ENCODE measurements at regions not wholly inside any gene's neighbourhood (a gene's known extent, or its start where the extent isn't known, plus 50 kb on each side); places are given as distances from the start of the nearest gene placed in this dataset.

DNA sequence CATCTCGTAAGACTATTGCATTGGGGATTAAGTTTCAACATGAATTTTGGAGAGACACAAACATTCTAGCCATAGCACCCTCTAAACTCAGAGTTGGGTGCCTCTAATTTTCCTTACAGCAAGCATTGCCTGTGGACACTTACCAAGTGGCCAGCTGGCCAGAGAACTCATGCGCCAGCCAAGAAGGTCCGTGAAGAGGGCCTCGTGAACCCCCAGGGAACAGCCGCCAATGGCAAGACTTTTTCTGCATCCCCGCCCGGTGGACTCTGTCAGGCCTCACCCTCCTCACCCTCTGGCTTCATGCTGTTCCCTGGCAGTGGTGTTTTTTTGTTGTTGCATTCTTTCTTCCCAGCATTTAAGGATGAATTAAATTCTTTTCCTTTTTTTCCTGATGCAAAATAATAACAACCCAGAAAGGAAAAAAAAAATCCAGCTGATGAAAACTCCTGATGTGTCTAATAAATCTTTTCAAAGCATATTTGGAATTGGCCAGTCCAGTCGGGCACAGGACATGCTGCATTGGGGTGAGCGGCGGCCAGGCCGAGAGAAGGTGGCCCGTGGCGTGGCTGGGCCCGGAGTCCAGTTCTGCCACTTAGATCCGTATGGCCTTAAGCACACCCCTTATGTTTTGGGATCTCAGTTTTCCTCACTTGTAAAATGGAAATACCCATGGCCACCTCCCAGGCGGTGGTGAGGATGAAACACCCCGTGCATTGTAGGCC, 191.9 kb upstream of the DIO3 start (continued):
- TF ChIP-seq, protein P1, sequence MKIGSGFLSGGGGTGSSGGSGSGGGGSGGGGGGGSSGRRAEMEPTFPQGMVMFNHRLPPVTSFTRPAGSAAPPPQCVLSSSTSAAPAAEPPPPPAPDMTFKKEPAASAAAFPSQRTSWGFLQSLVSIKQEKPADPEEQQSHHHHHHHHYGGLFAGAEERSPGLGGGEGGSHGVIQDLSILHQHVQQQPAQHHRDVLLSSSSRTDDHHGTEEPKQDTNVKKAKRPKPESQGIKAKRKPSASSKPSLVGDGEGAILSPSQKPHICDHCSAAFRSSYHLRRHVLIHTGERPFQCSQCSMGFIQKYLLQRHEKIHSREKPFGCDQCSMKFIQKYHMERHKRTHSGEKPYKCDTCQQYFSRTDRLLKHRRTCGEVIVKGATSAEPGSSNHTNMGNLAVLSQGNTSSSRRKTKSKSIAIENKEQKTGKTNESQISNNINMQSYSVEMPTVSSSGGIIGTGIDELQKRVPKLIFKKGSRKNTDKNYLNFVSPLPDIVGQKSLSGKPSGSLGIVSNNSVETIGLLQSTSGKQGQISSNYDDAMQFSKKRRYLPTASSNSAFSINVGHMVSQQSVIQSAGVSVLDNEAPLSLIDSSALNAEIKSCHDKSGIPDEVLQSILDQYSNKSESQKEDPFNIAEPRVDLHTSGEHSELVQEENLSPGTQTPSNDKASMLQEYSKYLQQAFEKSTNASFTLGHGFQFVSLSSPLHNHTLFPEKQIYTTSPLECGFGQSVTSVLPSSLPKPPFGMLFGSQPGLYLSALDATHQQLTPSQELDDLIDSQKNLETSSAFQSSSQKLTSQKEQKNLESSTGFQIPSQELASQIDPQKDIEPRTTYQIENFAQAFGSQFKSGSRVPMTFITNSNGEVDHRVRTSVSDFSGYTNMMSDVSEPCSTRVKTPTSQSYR (CRISPR knock-in tag; IDR thresholded peaks at IDR 0.05; ENCODE audit: borderline replicate concordance): no peak
- TF ChIP-seq, protein P2, sequence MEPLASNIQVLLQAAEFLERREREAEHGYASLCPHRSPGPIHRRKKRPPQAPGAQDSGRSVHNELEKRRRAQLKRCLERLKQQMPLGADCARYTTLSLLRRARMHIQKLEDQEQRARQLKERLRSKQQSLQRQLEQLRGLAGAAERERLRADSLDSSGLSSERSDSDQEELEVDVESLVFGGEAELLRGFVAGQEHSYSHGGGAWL (CRISPR knock-in tag; IDR thresholded peaks at IDR 0.05): no peak
- TF ChIP-seq ZNF75D (CRISPR knock-in tag; IDR thresholded peaks at IDR 0.05; ENCODE audit: borderline replicate concordance): no peak

DNA sequence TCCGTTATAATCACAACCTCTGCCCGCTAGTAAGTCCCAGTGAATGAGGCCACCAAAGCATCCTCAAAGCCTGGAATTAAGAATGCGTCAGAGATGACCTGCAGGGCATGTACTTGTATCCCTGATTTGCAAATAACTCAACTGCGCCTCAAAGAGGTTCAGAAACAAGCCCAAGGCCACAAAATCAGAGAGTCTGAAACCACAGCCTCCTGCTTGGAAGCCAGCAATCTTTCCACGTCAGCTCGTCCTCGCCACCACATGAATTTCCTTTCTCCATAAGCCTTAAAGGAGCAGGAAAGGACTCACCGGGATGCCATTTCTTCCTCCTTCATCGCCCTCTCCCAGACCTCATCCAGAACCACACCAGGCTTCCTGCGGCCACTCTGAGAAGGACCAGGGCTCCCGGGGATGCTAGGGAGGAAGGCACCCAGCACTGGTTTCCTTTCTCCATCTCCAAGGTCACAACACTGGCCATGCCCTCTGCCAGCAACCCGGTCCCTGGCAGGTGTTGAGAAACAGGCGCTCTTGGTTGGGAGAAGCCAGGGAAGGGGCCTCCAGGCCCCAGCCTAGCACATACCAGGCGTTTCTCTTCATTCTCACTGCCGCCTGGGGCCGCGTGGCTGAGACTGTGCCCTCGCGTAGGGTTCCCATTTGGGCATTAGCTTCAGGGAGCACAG, 191.2 kb upstream of the DIO3 start:
- Histone ChIP-seq H4K20me1 (ENCODE audit: insufficient read depth, low read length) (no peaks in the 10 kb centered on the region), H3K9me3 (ENCODE audit: low read length) (no peaks in the 10 kb centered on the region), H3K9ac (ENCODE audit: insufficient read depth, low read depth, low read length) (no peak overlapping the region), H3K4me1 (ENCODE audit: insufficient read depth, low read length) (peaks cover 6% of the 10 kb centered on the region), H3K27me3 (ENCODE audit: control insufficient read depth in 1 of 2, insufficient read depth in 2 of 2, low read length in 2 of 2) (peaks cover 2 to 39% of the 10 kb centered on the region in 2 experiments; a peak in 3 of 5 replicates), H3K36me3 (replicated peaks in 1 of 2; ENCODE audit: control insufficient read depth in 1 of 2, insufficient read depth in 2 of 2, low read length in 2 of 2) (no peaks in the 10 kb centered on the region), H3K79me2 (ENCODE audit: insufficient read depth, low read length) (no peaks in the 10 kb centered on the region), H3K27ac (ENCODE audit: extremely low read length, insufficient read depth, low read length) (no peak overlapping the region), H2AFZ (ENCODE audit: low read length) (no peak overlapping the region), H3K4me3 (replicated peaks in 1 of 3; ENCODE audit: insufficient read depth in 1 of 3, low read depth in 2 of 3, low read length in 3 of 3) (no peak overlapping the region), H3K4me2 (ENCODE audit: low read depth, low read length) (no peak overlapping the region)
- FAIRE-seq (no peak), ATAC-seq (no peak), DNase-seq (ENCODE audit: low spot score) (no peak)
- intact Hi-C loops (cut with micrococcal nuclease; ENCODE audit: unreplicated experiment): no loop called here
- POLR2A ChIA-PET: no interaction called here
- no TSS peak for BruUV-seq (replicated peaks)
- TF ChIP-seq ZNF101 (CRISPR knock-in tag; IDR thresholded peaks at IDR 0.05; ENCODE audit: borderline replicate concordance, low read depth) (no peak), RARG (CRISPR knock-in tag; IDR thresholded peaks at IDR 0.05; ENCODE audit: low read depth) (no peak), KLF11 (CRISPR knock-in tag; IDR thresholded peaks at IDR 0.05) (no peak), NFRKB (IDR thresholded peaks at IDR 0.05) (no peak), ZNF652 (CRISPR knock-in tag; IDR thresholded peaks at IDR 0.05; ENCODE audit: borderline replicate concordance, low read depth) (no peak), ZNF790 (CRISPR knock-in tag; IDR thresholded peaks at IDR 0.05; ENCODE audit: borderline replicate concordance) (no peak), POLR2G (IDR thresholded peaks at IDR 0.05; ENCODE audit: low read depth, low read length) (no peak), U2AF2 (IDR thresholded peaks at IDR 0.05; ENCODE audit: low read depth, low read length) (no peak), SPEN (CRISPR knock-in tag; IDR thresholded peaks at IDR 0.05; ENCODE audit: low read depth) (no peak), BORCS8-MEF2B (CRISPR knock-in tag; IDR thresholded peaks at IDR 0.05) (no peak), KLF6 (CRISPR knock-in tag; IDR thresholded peaks at IDR 0.05) (no peak)
- TF ChIP-seq, protein P1 (CRISPR knock-in tag; IDR thresholded peaks at IDR 0.05; ENCODE audit: borderline replicate concordance): no peak
- CTCF ChIA-PET (ENCODE audit: low intra/inter-chr PET ratio, low total read pairs): no interaction called here
- WGBS (ENCODE audit: low lambda C conversion rate): 56% methylated on average over 19 of the region's 19 CpGs
- in situ Hi-C loops (cut with HindIII; ENCODE audit: extremely low pct_ligation_motif_present, low pct_unique_long_range_greater_than_20kb): no loop called here
